GM19455 (cell line): ENCODE measurements at regions not wholly inside any gene's neighbourhood (a gene's known extent, or its start where the extent isn't known, plus 50 kb on each side); places are given as distances from the start of the nearest gene placed in this dataset.

Experiments used
- ATAC-seq: cut with Tn5 transposase; IDR thresholded peaks from one replicate; pipeline ENCODE4 v1.9.1; 2021; ENCODE audit not compliant: unreplicated experiment

GRCh38 chr3:18494251-18494650, 69.1 kb upstream of the SATB1 start:
- no peak for ATAC-seq

DNA sequence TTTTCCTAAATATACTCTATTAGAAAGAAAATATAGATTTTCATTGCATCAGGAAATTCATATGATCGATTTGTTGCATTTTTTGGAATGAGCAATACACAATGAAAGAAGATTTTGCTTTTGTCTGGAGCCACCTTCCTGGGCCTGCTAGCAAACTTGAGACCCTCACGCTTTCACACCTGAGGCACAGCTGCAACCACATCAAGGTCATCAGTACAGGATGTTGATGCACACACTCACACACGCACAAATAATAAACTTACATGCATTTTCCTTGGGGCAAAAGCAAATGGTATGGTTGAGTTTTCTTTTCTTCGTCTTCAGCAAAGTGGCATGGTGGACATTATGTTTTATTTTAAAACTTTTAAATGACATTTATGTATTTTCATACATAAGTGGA, 64.8 kb upstream of the SATB1 start:
- no peak for ATAC-seq

DNA sequence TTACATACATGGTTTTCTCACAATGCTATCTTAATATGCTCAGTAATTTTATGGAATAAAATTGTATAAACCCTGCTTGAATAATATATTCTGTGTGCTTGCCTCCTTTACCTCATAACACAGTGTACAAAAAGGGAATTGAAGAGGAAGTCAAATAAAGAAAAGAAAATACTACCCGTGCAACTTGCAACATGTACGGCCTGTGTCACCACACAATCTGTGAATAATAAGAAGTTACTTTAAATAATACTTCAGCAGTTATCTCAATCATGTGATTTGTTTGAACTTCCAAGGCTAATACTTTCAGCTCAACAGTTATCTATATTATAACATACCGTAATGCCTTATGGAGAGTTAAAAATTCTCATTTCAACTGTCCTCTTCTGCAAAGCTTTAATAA, 58.1 kb upstream of the SATB1 start:
- ATAC-seq, result no peak

DNA sequence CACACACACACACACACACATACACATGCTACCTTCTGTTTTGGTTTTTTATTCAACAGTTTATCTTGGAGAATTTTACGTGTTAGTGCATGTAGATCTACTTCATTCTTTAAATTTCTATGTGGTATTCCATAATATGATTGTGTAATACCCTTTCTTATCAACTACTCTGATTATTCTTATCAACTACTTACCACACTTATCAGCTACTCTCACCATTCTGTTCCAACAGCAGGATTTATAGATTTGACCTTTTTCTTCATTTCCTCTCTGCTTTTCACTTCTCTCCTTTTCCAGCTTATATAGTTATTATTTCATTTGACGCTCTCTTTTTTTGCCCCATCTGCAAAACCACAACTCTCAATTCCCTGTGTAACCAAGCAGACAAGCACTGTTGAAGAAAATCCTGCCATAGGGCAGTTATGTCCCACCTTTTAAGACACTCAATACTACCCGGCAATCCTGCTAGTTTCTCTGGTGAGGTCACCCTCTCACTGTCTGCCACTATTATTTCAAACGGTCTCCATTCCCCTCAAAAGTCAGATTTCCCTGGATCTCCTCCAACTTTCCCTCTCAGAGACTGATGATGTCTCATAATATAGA, 56.9 kb upstream of the SATB1 start:
- ATAC-seq, result no peak

- ATAC-seq, result no peak
Measured at GRCh38 chr3:18477620-18478019, 52.5 kb upstream of the SATB1 start.
